NCI-H2227 (cell line): ENCODE measurements at regions not wholly inside any gene's neighbourhood (a gene's known extent, or its start where the extent isn't known, plus 50 kb on each side); places are given as distances from the start of the nearest gene placed in this dataset.

Source experiments
- DNase-seq: peaks from one replicate; lab custom pipeline; 2025; ENCODE audit not compliant: unreplicated experiment; lab: John Stamatoyannopoulos, UW

DNA sequence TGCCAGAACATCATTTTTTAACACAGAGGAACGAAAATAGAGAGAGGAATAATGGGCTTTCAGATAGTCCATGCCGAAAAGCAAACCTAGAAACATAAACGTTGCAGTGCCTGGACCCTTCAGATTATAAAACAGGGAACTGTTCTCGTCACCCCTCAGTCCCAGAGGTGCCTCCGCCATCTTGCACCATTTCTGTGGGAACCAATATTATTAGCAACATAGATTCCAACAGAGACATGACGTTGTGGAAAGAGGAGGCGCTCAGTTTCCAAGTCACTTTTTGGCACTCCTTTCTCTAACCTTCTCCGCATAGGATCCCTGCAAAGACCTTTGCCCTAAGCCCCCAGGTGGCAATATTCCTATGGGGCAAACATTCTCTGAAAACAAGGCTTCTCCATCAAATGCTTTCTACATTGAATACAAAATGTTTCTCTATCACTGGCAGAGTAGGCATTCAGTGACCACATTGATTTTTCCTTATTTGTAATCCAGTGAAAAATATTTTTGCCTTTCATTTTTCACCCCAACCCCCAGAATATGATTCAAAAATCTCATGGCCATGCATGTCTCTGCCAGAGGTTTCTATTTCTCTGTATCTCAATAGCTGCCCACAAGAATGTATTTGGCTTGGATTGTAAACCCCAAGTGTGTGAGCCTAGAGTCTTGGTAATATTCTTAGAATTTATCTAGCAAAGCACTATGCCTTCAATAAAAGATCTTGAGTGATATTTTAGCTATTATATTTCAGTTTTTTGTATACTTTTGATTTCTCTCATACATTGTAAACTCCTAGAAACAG, 500.8 kb upstream of the WWC1 start:
- no peak for DNase-seq

DNA sequence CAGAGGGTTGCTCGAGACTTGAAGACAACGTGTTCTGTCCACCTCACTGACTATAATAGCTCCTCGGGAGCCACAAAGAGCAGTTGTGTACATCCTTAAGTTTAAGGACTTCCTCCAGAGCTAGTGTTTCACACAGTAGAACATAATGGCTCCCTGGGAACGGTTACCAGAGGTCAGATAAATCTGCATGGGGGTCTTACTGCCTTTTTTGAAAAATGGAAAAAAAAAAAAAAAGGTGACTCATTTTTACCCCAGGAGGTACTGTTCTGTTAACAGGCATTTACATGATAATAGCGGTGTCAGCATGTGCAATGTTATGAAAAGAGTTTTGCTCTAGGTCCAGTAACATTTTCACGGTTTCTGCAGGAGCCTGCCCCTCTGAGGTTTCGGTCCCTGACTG, 498.9 kb upstream of the WWC1 start:
- DNase-seq, result peak; percentile 9

DNA sequence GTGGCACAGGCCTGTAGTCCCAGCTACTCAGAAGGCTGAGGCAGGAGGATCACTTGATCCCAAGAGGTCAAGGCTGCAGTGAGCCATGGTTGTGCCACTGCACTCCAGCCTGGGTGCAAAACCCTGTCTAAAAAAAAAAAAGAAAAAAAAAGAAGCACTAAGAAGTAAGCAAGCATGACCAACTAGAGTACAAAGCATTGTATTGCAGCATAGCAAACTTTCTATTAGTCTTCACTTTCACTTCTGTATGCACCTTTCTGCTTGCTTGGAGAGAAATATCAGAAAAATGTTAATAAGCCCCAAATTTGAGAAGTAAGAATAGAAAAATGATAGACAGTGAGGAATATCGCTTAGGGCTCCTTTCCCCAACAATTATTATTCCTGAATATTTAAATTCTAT, 497.7 kb upstream of the WWC1 start:
- no peak for DNase-seq

DNA sequence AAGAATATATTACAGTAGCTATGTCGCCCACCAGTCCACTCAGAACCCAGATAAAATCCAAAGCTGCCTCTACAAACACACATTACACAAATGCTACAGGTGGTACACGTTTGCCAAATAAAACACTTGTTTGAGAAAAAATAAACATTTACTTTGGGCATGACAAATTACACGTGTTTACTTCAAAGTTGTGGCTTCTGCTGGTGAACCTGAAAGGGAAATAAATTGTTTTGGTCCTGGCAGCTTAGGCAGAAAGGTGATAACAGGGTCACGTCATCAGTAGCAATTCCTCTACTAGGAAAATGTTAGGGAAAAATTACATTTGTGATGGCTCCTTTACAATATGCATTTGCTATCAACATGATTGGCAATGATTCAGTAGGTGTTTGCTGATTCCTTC, 497.3 kb upstream of the WWC1 start:
- no peak for DNase-seq

DNA sequence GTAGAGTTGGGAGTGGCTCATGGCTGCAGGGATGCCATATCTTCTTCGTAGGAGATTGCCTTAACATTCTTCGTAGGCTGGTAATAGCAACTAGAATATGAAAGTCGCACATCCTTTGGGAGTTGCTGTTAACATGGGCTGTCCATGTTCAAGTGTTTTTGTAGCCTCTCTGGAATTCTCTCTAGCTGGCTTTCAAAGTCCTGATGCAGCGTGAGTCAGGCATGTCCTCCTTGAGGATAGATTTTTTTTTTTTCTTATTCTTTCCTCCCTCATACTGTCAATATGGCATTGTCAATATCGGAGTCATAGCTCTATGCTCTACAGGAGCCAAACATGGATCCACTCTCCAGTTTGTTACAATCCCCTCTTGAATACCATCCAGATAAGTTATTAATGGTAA, 494.8 kb upstream of the WWC1 start:
- no peak for DNase-seq

DNA sequence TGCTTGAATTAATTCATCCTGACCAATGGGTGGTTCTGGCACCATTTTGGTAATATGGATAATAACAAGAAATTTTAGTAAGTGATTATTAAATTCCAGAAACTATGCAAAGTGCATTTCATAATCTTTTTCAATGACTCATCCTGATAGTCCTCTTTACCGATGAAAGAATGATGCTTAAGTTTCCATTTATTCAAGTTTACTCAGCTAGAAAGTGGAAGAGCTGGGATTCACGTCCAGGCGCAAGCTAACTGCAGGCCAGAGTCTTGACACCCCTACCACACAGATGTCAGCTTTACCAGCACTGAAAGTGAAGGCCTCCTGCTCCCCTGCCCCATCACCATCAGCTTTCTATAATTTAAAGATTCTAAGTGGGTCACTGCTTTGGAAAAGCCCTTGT, 493.5 kb upstream of the WWC1 start:
- DNase-seq, result no peak

DNA sequence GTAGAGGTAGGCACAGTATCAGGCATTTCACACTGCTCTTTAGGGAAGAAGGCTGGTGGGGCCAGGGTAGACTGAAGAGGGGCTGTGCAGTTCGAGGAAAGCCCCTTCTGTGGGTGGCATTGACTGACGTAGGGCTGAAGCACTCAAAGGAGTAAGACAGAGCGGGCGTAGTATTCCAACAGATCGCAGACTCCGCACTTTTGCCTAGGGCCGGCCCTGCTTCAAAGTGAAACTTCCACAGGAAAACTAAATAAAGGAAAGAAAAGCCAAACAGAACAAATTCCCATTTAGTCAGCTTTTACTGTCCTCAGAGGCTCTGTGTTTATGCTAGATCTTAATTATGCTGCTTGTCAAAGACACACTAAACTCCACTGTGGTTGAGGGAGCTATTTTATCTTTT, 493.0 kb upstream of the WWC1 start:
- no peak for DNase-seq

DNA sequence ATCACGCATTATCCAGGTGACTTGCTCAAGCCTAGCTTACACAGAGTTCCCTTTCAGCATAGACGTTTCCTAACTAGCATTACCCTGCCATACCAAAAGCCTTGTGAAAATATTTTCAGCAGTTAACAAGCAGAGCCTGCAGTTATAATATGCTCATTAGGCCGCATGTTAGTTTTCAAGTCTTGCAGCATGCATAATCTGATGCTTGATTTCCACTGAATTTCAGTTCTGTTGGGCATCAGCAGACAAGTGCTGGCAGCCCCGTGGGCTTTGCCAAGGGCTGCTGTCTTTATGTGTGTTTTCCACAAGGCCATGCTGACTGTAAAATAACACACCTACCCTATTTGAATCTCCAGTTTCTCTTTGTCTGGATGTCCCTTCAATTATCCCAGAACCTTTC, 491.0 kb upstream of the WWC1 start:
- no peak for DNase-seq

DNA sequence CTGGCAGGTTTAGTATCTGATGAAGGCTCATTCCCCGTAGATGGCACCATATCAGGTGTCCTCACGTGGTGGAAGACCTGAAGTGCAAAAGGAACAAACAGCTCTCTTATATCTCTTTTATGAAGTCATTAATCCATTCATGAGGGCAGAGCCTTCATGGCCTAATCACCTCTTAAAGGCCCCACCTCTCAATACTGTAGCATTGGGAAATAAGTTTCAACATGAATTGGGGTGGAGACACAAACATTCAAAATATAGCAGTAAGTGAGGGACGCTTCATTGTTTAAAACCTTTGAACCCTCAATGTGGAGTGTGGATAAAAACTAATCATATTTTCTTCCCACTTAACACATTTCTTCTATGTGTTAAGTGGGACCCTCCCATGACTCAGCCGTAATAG, 489.4 kb upstream of the WWC1 start:
- DNase-seq, result no peak

DNA sequence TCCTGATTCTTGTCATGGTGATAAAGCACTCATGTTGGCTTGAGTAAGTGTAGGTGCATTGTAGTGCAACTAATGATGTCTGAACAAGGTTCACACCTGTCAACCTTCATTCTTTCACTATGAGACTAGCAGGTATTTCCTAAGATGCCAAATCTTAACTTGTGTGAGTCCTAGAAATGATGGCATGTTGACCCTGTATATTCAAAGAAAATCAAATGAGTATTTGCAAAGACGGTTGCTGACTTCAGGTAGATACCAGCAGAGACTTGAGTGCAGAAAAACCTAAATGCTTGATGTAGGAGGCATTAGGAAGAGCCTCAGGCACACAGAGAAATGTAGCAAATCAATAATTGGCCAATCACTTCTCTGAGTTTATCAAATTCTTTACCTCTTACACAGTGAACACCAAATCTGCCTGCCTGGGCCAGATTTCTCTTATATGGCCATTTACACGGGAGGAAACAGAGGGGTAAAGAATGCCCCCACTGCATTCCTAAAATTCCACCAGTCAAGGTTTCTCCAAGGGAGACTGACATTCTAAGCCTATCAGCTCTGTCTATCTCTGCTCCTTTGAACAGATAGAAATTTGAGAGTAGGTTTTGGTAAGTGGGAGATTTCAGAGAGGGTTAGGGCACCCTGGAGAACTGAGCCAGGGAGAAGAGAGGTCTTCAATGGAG, 488.6 kb upstream of the WWC1 start:
- DNase-seq, result no peak

DNA sequence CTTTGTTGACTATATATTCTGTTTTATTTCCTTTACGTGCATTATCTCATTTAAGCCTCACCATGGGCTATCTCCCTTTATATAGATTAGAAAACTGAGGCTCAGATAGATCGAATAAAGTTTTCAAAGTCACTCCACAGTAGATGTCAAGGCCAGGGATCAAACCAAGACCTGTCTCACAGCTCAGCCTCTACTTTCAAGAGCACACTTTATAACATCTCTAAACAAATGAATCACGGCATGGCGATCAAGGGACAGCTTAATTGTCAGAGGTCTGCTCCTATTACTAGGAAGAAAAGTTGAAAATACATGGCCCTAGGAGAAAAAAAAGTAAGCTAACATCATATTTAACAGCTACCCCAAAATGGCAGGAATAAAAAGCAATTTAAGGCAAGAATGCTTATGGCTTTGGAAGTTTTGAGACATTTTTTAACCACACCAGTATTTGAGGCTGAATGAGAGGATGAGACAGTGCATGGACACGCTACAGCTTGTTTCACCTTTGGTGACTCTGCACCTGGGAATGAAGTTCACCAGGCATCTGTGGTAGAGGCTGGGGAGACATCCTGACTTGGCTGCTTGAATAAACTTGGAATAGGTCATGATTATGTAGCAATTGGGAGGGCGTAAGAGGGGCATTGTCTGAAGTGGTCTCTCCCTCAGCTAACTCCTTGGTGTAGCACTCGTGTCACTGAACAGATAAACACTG, 486.8 kb upstream of the WWC1 start:
- no peak for DNase-seq

DNA sequence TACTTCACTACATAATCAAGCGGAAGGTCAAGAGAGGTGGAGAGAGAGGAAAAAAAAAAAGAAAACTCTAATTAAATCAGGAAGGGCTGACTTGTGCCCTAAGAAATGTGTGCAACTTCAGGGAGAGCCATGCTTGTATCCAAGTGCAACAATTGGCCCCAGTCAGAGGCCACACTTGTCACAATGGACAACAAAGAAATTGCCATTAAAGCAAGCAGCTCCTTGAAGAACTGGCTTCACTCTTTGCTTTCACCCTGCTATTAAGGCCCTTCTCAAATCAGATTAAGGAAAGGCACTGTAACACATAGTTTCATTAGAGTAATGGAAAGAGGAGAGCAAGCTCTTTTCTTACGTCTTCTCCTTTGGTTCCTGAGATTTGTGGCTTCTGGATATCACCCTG, 480.9 kb upstream of the WWC1 start:
- peak; percentile 43 for DNase-seq

DNA sequence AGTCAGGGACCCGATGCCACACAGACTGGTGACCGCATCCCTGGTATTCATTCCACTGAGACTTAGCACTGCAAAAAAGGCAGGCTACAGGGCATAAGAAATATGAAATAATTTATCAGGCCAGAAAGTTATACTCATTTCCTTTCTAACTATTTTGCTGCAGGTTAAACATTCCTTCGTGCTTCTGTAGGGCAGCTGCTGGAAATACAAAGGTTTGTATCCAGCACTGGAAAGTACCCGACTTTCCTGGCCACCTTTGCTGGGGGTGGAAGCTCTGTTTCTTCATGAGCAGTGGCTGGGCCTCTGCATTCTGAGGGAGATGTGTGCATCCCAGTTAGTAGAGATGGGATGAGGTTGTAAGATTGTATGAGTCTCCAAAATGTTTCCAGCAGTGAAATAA, 478.6 kb upstream of the WWC1 start:
- DNase-seq, result no peak

DNA sequence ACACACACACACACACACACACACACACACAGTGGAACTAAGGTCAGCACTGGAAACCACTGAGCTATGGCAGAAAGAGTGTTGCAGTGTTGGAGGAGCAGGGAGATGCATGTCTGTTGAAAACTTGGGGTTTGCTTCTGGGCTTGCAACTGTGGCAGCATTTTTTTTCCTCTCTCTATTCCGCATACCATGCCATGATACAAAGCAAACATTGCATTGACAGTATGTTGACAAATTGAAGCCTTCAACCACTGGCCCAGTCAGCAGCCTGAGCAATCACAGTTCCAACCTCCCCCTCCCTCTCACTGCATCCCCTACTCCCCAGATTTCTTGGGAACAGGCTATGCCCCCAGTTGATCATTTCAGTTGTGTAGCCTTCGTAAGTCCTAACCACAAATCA, 478.1 kb upstream of the WWC1 start:
- no peak for DNase-seq

DNA sequence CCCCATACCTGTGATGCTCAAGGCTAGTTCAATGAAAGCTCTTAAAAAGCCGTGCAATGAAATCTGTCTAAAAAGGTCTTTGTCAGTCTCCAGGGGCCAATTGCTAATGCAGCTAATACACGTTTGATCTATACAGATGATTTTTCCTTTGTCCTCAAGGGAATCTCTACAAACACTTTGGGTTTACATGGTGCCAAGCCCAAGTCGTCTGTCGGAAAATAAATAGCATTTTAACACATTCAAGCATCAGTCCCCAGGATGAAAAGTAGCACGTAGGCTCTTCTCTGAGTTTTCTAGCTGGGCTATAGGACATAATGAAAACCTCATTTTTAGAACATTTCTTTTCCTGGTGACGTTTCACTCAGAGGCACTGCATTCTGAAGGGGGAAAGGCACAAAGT, 477.4 kb upstream of the WWC1 start:
- DNase-seq, result no peak

DNA sequence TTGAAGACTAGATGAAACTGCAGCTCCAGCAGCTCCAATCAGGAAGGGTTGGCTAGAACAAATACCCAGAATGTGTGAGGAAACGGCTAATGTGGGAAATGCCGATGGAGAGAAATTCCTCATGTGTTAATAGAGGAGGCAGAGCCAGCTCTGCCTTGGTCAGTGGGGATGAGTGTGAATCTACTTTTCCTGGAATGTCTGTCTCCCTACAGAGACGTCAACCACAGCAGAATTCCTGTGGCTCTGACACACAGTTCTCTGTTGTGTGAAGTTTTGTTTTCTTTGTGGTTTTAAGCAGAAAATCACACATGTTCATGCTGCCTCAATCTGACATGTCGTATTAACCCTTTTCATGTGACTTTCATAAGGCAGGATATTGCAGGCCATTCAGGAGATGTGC, 476.6 kb upstream of the WWC1 start:
- no peak for DNase-seq

DNA sequence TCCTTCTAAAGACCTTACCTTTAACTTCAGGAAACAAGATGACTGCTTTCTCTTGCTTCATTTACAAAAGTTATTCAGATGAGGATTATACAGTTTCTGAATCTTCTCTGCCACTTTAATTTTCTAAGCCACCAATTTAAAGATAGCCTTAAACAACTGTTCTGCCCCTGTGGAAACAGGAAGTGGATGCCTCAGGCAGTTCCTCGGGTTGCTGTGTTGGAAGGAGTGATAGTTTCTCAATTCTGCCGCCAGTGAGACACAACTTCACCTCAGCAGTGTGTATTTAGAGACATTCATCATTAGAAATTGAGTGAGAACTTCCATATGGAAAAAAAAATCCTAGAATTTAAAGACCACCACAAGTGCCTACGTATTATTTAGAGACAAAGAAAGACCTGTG, 475.1 kb upstream of the WWC1 start:
- no peak for DNase-seq

DNA sequence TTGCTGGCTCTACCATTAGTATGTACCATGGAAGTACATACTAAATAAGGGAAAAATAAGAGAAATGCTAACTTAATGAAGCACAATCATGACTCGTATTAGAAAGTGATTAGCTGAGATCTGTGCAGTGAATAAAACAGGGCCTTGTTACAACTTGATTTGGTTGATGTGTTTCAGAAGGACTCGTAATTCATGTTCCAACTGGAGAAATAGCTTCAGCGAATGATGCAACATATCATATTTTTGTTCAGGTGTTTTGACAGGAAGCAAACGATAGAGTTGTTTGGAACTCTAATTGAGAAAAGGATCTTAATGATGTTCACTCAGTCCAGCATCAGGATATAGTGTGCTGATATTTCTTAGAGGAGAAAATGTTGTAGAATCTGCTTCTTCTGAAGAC, 474.6 kb upstream of the WWC1 start:
- no peak for DNase-seq

DNA sequence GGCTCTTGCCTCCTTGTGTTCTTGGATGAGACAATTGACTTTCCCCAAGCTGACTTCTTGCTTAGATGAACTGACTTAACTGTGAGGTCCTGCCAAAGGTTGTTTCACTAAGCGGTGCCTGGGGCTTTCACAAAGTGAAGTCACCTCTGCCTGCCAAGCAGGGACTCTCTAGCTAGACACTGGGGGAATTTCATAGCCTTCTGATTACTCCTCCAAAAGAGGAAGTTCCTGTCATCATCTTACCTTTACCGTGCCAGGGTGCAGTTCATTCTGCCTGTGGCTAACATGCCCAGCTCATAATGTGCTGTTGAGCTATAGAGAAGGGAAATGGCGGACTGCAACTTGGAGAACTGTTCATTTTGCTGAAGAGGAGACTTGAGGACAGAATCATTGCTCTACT, 472.0 kb upstream of the WWC1 start:
- DNase-seq, result no peak

DNA sequence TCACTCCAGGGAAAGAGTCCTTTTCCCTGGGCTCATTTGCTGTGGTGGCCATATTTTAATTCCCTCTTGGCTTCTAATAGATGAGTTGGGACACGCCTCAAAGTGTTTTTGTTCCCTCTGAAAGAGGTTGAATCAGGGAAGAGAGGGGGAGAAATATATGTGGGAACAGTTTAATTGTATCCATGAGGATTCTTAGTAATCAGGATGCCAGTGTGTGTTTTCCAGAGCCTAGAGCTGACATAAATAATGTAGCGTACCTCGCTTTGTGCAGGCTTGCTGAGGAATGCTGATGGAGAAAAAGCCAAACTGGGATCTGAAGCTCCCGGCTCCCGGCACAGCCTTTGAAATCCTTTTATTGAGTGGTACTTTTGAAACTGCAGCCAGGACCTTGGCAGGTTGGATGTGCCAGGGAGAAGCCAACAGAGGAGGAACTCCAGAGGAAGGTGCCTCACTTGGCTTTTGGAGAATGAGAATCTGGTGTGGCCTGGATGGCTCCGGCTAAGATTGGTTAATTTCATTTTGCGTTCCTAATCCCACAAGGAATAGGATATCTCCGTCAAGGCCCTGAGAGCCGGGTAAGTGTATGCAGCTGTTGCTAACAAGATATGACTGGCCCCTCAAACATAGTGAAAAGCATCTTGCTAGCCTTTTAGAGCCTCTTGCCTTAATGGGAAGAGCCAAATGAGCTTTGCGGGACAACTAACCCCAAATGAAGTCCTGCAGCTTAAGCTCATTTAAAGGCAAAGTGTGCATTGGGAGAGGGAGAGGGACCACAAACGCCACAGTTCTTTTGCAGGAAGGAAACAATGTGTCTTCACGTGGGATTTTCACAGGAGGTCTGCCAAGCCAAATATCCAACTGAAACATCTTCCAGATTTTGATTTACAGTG, 471.1 kb upstream of the WWC1 start:
- DNase-seq, result no peak

DNA sequence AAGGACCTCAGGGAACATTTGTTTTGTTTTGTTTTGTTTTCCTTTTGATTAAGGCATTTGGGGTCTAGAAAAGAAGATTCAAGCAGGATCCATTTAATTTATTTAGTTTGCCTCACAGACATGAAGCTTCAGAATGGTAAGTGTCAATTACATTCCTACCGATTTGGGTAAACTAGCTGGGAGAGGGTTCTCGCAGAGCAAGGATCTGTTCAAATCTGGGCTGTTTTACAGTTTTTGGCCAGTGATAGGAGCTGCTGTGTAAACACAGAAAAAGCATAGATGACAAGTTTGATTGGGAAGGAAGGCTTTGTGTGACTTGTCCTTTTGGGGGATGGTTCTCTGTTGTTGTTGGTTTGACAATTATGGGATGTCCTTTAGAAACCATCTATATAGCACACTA, 470.3 kb upstream of the WWC1 start:
- no peak for DNase-seq
